ENCODE measurements at regions not wholly inside any gene's neighbourhood (a gene's known extent, or its start where the extent isn't known, plus 50 kb on each side); places are given as distances from the start of the nearest gene placed in this dataset.
A peak's percentile ranks its signal among the peaks of the same experiment; 100 is the strongest.

- FAIRE-seq, result no peak
- H3K4me1 Mint-ChIP-seq (ENCODE audit: low read depth, unreplicated experiment), result peaks cover 7% of the 10 kb centered on the region
- H3K36me3 ChIP-seq (ENCODE audit: insufficient read depth, low read length), result no peaks in the 10 kb centered on the region
Observed at GRCh38 chr13:62482351-62482750, 1066.7 kb upstream of the PCDH20 start.

GRCh38 chr13:62473944-62474237 lies 1058.2 kb upstream of the PCDH20 start:
- Histone ChIP-seq H3K9me3 (ENCODE audit: insufficient read depth, low read depth, low read length) (peaks cover 2% of the 10 kb centered on the region), H3K27me3 (ENCODE audit: insufficient read depth, low read length) (no peaks in the 10 kb centered on the region), H3K36me3 (ENCODE audit: insufficient read depth, low read length) (no peaks in the 10 kb centered on the region), H2AFZ (ENCODE audit: low read depth, low read length) (no peak overlapping the region), H4K20me1 (ENCODE audit: insufficient read depth, low read length) (no peaks in the 10 kb centered on the region), H3K4me2 (ENCODE audit: low read length) (no peak overlapping the region), H3K4me3 (ENCODE audit: insufficient read depth, low read depth, low read length) (no peak overlapping the region), H3K9ac (ENCODE audit: low read length) (no peak overlapping the region), H3K4me1 (ENCODE audit: insufficient read depth, low read length) (no peaks in the 10 kb centered on the region), H3K79me2 (ENCODE audit: insufficient read depth, low read length) (no peaks in the 10 kb centered on the region), H3K27ac (ENCODE audit: low read depth, low read length) (no peak overlapping the region)
- H3K27me3 Mint-ChIP-seq (ENCODE audit: low read depth, unreplicated experiment), result no peaks in the 10 kb centered on the region
- no peaks in the 10 kb centered on the region for H3K9me3 Mint-ChIP-seq (ENCODE audit: unreplicated experiment)
- no peaks in the 10 kb centered on the region for H3K4me1 Mint-ChIP-seq (ENCODE audit: low read depth, unreplicated experiment)
- H3K27ac Mint-ChIP-seq (ENCODE audit: unreplicated experiment), result no peak overlapping the region
- no peak overlapping the region for H3K4me3 Mint-ChIP-seq (ENCODE audit: unreplicated experiment)
- TF ChIP-seq EZH2 (IDR thresholded peaks at IDR 0.05; ENCODE audit: insufficient read depth, low read length) (no peak), CTCF (IDR thresholded peaks at IDR 0.05; ENCODE audit: insufficient read depth, low read depth, low read length) (no peak)
- no peaks in the 10 kb centered on the region for H3K36me3 Mint-ChIP-seq (ENCODE audit: low read depth, unreplicated experiment)
- DNase-seq (ENCODE audit: low read depth) (no peak), FAIRE-seq (no peak)

More at GRCh38 chr13:62482351-62482750, 1066.7 kb upstream of the PCDH20 start:
- Histone ChIP-seq H3K79me2 (ENCODE audit: insufficient read depth, low read length) (no peaks in the 10 kb centered on the region), H3K9ac (ENCODE audit: low read length) (no peak overlapping the region), H3K4me2 (ENCODE audit: low read length) (no peak overlapping the region), H3K4me3 (ENCODE audit: insufficient read depth, low read depth, low read length) (no peak overlapping the region), H3K27ac (ENCODE audit: low read depth, low read length) (no peak overlapping the region), H2AFZ (ENCODE audit: low read depth, low read length) (no peak overlapping the region), H3K4me1 (ENCODE audit: insufficient read depth, low read length) (no peaks in the 10 kb centered on the region), H3K9me3 (ENCODE audit: insufficient read depth, low read depth, low read length) (no peaks in the 10 kb centered on the region), H4K20me1 (ENCODE audit: insufficient read depth, low read length) (no peaks in the 10 kb centered on the region), H3K27me3 (ENCODE audit: insufficient read depth, low read length) (no peaks in the 10 kb centered on the region)
- no peak overlapping the region for H3K4me3 Mint-ChIP-seq (ENCODE audit: unreplicated experiment)
- peak; percentile 1 for DNase-seq (ENCODE audit: low read depth)
- no peaks in the 10 kb centered on the region for H3K9me3 Mint-ChIP-seq (ENCODE audit: unreplicated experiment)
- no peak overlapping the region for H3K27ac Mint-ChIP-seq (ENCODE audit: unreplicated experiment)
- no peaks in the 10 kb centered on the region for H3K27me3 Mint-ChIP-seq (ENCODE audit: low read depth, unreplicated experiment)
- no peak for TF ChIP-seq EZH2 (IDR thresholded peaks at IDR 0.05; ENCODE audit: insufficient read depth, low read length)
- no peak for TF ChIP-seq CTCF (IDR thresholded peaks at IDR 0.05; ENCODE audit: insufficient read depth, low read depth, low read length)
- no peaks in the 10 kb centered on the region for H3K36me3 Mint-ChIP-seq (ENCODE audit: low read depth, unreplicated experiment)

- Mint-ChIP-seq H3K9me3 (ENCODE audit: unreplicated experiment) (no peaks in the 10 kb centered on the region), H3K4me3 (ENCODE audit: unreplicated experiment) (no peak overlapping the region), H3K36me3 (ENCODE audit: low read depth, unreplicated experiment) (no peaks in the 10 kb centered on the region), H3K27me3 (ENCODE audit: low read depth, unreplicated experiment) (no peaks in the 10 kb centered on the region), H3K27ac (ENCODE audit: unreplicated experiment) (no peak overlapping the region), H3K4me1 (ENCODE audit: low read depth, unreplicated experiment) (no peaks in the 10 kb centered on the region)
- FAIRE-seq (no peak), DNase-seq (ENCODE audit: low read depth) (no peak)
- Histone ChIP-seq H3K79me2 (ENCODE audit: insufficient read depth, low read length) (no peaks in the 10 kb centered on the region), H3K9ac (ENCODE audit: low read length) (no peak overlapping the region), H4K20me1 (ENCODE audit: insufficient read depth, low read length) (no peaks in the 10 kb centered on the region), H3K4me1 (ENCODE audit: insufficient read depth, low read length) (no peaks in the 10 kb centered on the region), H2AFZ (ENCODE audit: low read depth, low read length) (no peak overlapping the region), H3K36me3 (ENCODE audit: insufficient read depth, low read length) (no peaks in the 10 kb centered on the region), H3K27me3 (ENCODE audit: insufficient read depth, low read length) (no peaks in the 10 kb centered on the region), H3K9me3 (ENCODE audit: insufficient read depth, low read depth, low read length) (peaks cover 2% of the 10 kb centered on the region), H3K4me2 (ENCODE audit: low read length) (no peak overlapping the region), H3K27ac (ENCODE audit: low read depth, low read length) (no peak overlapping the region), H3K4me3 (ENCODE audit: insufficient read depth, low read depth, low read length) (no peak overlapping the region)
- TF ChIP-seq CTCF (IDR thresholded peaks at IDR 0.05; ENCODE audit: insufficient read depth, low read depth, low read length), result no peak
- TF ChIP-seq EZH2 (IDR thresholded peaks at IDR 0.05; ENCODE audit: insufficient read depth, low read length), result no peak
Observed at GRCh38 chr13:62473190-62473943, 1057.7 kb upstream of the PCDH20 start.

All from astrocyte (in vitro differentiated cells and primary cell).